ENCODE measurements at regions not wholly inside any gene's neighbourhood (a gene's known extent, or its start where the extent isn't known, plus 50 kb on each side); places are given as distances from the start of the nearest gene placed in this dataset.

DNA sequence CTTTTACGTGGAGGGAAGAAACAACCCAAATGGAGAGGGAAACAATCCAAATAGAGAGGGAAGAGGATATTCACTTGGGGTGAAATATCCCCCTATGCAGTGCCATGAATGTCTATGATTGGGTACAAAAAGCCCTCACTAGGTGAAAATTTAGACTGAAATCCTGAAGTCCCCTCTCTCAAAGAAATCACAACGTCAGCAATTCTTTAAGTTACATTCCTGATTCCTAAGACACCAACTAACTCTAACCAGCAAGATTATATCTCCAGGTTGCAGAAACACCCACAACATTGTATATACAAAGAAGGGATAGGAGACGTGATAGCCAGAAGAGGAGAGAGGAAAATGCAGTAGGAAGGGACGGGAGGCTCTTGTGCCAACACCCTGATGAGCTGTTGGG lies 374.3 kb downstream of the DCAF12L2 start:
- no peak for DNase-seq (ENCODE audit: low read depth)

DNA sequence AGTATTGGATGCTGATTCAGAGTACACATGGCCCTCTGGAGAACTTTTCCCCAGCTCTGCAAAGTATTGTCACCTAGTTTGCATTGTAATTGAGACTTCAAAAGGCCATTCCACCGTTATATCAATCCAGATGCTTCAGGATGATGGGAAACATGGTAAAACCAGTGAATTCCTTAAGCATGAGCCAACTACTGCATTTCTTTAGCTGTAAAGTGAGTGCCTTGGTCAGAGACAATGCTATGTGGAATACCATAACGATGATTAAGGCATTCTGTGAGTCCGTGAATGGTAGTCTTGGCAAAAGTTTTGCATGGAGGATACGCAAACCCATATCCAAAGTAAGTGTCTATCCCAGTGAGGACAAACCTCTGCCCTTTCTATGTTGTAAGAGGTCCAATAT lies 355.2 kb downstream of the DCAF12L2 start:
- DNase-seq (ENCODE audit: low read depth) = no peak

DNA sequence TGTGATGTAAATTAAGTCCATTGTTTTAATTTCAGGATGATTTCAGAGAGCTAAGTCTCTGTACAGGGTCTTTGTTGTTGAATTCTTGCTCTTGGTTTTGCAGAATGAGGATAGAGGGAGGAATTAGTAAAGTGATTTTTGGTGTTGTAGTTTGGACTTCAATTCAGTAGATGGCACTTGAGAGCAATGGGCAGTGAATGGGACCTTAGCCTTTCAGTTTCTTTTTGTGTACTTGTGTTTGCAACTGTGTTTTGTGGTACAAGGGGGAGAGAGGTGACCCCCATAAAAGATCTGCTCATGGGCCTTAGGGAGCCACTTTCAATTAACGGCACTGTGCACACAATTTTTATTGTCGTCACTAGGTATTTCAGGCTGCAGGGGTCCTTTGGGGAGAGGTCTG lies 340.0 kb downstream of the DCAF12L2 start:
- no peak for DNase-seq (ENCODE audit: low read depth)

DNA sequence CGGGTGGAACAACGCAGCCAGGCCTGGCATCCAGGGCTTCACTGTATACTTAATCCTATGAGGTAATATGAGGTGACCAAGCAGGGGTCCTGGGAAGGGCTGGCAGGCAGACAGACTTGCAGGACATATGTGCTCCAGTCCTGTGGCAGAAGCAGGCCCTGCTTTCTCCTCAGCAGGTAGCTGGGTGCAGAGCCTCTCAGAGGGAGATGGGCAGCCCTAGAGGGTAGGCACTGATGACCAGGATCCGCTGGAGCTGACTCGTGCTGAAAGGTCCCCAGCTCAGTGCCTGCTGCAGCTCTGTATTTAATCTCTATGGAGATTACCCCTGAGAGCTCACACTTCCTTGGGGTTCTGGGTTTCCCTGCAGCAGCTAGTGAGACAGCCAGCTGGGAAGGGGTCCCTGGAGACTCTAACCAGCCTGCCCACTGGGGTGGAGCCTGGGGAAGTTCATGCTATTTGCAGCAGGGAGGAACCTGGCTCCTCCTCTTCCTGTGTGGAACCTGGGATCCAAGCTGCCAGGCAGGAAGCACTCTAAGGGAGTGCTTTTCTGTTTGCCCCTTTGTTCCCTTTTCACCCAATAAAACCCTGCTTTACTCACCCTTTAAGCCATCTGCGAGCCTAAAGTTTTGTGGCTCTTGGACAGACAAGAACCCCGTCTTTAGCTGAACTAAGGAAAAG lies 339.2 kb downstream of the DCAF12L2 start:
- no peak for DNase-seq (ENCODE audit: low read depth)

DNA sequence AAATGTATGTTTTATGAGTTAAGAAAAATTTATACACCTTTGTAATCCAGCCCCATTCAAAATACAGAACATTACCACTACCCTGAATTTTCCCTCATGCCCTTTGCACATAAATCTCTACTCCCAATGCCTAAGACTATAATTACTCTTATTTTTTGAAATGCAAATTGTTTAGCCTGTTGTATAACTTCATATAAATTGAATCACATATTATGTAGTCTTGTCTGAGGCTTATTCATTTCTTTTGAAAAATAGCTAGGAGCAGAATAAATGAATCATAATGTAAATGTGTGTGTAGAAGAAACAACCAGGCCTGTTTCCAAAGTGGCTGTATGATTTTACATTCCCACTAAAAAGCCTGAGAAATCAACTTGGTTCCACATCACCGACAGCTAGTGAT lies 319.8 kb downstream of the DCAF12L2 start:
- DNase-seq (ENCODE audit: low read depth) = no peak

DNA sequence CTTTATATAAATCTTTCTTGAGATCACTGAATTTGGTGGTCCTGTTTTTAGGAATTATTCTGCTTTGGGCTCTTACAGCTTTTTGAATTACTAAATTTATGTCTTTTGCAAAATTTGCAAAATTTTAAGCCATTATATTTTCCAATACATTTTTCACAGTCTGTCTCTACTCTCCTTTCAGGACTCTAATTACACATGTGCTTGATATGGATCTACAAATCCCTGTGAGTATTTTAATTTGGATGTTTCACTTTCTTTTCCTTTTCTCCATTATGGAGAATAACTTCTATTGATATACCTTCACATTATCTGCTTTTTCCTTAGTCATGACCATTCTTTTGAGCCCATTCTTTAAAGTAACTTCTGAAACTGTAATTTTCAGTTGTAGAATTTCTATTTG lies 315.4 kb downstream of the DCAF12L2 start:
- no peak for DNase-seq (ENCODE audit: low read depth)

DNA sequence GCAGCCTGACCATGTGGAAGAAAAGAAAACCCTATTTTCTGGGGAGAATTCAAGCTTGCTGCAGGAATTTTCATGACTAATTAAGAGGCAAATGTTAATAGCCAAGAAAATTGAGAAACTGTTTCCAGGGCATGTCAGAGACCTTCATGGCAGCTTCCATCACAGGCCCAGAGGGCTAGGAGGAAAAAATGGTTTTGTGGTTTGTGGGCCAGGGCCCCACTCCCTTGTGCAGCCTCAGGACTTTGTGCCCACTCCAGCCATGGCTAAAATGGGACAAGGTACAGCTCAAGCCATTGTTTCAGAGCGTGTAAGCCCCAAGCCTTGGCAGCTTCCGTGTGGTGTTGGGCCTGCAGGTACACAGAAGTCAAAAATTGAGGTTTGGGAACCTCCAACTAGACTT lies 282.9 kb downstream of the DCAF12L2 start:
- no peak for DNase-seq (ENCODE audit: low read depth)

DNA sequence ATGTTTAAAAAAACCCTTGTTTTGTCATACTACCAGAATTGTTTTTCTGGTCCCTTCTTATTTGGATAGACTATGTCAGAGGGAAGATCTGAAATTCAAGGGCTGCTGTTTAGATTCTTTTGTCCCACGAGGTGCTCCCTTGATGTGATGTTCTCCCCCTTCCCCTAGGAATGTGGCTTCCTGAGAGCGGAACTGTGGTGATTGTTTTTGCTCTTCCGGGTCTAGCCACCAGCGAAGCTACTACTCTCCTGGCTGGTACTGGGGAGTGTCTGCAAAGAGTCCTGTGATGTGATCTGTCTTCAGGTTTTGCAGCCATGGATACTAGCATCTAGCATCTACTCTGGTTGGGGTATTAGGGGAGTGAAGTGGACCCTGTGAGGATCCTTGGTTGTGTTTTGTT lies 271.1 kb downstream of the DCAF12L2 start:
- DNase-seq (ENCODE audit: low read depth) = no peak

DNA sequence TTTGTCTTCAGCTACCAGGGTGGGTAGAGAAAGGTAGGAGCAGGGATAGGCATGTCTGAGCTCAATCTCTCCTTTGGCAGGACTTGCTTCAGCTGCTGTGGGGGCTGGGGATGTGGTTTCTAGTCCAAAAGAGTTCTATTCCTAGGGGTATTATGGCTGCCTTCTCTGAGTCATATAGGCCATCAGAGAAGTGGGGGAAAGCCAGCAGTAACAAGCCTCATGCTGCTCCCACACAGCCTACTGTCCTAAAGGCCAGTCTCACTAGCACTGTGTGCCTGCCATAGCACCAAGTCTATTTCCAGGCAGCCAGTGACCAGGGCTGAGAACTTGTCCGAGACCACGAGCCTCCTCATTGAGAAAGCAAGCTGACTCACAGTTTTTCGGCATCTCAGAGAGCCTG lies 270.6 kb downstream of the DCAF12L2 start:
- no peak for DNase-seq (ENCODE audit: low read depth)

DNA sequence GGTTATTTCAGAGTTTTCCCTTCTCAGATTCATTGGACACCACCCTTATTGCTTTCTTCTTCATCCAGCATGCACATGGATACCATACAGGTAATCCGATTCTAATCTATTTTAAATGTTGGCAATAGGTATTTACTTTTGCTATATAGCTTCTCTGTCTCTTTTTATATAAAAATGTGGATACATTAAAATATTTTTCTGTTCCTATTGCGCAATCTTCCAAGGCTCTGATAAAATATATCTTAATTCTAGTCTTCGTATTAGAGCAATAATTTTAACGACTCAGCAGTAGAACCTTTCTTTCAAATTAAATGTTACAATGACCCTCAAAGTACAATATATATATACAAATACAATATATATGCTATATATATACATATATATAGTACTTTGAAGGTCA lies 239.8 kb downstream of the DCAF12L2 start:
- DNase-seq (ENCODE audit: low read depth) = no peak

DNA sequence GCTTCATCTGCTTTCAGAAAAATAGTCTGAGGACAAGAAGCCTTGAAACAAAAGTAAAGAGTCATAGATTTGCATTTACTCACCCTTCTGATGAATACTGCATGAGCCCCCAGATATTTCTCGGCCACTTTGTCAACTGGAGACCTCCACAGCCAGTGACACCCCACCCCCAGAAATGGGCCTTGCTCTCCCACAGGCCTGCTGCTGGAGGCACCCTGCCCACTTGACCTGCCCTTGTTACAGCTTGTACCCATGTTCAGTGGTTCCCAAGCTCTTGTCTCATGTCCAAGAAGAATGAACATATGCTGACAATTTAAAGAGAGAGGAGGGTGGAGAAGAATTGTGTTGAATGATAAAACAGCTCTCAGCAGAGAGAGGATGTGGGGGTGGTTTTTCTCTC lies 225.1 kb downstream of the DCAF12L2 start:
- DNase-seq (ENCODE audit: low read depth) = no peak

DNA sequence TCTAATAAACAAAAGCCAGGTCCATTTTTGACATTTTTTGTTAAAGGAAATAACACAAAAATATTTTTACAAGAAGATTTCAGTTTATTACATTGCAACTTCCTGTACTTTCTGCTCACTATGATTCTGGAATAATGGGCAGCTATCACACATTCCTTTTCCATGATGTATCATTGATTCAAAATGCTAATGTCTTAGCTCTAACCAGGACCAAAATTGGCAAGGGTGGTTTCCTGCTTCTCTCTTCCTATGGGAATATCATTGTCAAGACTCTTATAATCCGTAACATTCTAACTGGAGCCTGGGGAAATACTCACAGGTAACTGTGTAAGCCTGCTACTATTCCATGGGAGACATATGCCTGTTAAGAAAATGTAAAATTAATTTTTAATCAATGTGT lies 218.6 kb downstream of the DCAF12L2 start:
- DNase-seq (ENCODE audit: low read depth) = no peak

DNA sequence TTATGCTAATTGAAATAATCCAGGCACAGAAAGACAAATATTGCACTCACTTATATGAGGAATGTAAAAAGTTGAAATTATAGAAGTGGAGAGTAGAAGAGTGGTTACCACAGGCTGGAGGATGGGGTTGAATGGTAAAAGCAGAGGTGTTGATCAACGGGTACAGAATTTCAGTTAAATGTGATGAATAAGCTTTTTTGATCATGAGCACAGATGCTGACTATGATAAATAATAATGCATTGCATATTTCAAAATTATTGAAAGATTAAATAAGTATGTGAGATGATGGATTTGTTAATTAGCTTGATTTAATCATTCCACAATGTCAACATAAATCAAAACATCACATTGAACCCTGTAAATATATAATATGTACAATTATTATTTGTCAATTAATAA lies 213.1 kb downstream of the DCAF12L2 start:
- no peak for DNase-seq (ENCODE audit: low read depth)

DNA sequence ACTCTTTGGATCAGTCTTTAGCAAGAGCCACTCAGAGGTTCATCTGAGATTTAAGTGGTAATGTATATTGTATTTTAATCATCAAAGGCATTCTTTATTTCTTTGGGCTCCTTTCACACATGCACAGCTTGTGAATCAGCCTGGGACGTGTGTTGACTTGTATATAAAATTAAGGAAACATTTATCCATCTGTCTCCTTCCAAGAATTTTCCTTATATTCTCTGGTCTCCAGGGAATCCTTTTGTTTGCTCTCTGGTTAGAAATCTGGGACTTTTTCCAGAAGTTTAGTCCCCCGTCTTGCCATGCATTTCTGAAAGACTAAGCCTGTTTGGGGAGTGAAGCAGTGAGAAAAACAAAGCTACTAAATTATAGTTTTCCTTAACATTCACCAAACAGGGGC lies 212.3 kb downstream of the DCAF12L2 start:
- DNase-seq (ENCODE audit: low read depth) = no peak

DNA sequence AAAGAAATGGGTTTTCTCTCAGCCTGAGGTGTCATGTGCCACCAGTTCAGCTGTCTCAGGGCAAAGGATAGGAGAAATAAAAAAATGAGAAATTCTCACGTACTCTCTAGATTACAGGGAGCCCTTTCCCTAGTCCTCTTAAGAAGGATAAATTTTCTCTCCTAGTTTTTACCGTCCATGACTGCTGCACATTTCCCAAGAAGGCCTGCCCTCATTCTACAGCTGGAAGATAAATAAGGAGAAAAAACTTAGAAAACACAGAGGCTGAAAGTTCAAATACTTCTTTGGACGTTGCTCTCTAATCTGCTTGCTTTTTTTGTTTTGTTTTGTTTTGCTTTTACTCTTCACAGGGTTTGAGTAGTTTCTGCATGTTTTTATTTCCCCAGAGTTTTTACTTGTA lies 211.9 kb downstream of the DCAF12L2 start:
- no peak for DNase-seq (ENCODE audit: low read depth)

DNA sequence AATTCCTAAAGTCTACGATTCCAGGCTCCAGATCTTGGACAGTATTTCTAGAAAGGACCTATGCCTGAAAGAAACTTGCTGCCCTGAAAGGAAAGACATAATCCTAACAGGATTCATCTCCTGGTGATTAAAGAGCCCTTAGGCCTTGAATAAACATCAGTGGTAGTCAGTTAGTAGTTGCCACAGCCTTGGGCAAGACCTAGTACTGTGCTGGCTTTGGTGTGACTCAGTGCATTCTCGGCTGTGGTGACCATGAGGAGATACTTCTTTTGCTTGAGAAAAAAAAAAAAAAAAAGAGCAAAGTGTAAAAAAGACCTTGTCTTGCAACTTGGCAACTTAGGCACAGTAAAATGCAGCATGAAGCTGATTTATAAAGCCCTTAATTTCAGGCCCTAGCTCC lies 188.2 kb downstream of the DCAF12L2 start:
- DNase-seq (ENCODE audit: low read depth) = no peak

DNA sequence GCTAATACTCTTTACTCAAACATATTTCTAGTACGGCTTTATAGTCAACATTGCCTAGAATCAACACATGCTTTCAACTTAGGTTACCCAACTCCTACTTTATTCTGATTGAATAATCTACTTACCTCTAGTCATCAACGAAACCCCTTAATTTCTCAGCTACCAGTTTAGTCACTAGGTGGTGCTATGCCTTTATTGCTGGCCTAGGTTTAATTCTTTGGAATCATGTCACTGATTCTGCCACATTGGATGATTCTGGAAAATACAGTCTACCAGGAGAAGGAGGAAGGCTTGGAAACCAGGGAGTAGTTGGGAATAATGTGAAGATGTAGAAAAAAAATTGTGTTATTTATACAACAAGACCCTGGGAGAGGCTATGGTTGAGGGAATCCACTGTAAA lies 167.7 kb downstream of the DCAF12L2 start:
- DNase-seq (ENCODE audit: low read depth) = no peak

DNA sequence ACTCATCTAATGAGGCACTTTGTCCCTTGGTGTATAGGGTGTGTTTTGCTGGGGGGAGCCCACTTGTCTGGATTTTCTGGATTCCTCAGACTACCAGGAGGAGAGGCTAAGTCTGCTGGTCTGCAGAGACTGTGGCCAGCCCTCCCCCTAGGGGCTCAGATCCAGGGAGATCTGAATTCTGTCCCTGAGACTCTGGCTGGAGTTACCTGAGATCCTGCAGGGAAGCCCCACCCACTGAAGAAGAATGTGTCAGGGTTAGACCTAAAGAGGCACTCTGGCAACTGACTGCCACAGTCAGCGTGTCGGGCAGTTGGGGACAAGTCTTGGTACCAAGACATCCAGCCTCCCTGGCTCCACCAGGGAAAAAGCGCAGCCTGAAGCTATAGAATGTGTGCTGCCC lies 138.9 kb downstream of the DCAF12L2 start:
- no peak for DNase-seq (ENCODE audit: low read depth)

DNA sequence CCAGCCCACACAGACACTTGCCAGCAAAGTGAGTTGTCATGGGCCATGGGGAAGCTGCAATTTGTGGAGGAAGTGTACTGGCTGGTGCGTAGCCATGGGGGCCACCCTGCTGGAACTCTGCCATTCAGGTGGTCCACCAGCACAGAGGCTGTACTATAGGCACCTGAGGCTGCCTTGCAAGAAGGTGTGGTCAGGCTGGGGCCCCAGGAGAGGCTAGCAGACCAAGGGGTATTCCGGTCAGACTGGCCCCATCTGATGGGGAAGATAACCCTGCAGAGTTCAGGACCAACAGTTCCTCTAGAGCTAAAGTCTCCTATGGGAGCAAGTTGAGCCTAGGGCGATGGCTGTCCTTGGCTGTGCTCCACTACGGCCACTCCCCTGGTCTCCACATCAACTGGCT lies 136.1 kb downstream of the DCAF12L2 start:
- no peak for DNase-seq (ENCODE audit: low read depth)

DNA sequence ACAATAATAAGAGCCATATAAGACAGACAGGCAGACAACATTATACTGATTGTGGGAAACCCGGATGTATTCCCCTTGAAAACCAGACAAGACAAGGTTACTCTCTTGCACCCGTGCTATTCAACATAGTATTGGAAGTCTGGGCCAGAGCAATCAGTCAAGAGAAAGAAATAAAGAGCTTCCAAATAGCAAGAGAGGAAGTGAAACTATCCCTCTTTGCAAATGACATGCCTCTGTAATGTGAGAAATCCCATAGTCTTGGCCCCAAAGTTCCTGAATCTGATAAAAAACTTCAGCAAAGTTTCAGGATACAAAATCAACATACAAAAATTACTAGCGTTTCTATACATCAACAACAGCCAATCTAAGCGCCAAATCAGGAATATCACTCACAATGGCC lies 102.1 kb downstream of the DCAF12L2 start:
- DNase-seq (ENCODE audit: low read depth) = no peak

DNA sequence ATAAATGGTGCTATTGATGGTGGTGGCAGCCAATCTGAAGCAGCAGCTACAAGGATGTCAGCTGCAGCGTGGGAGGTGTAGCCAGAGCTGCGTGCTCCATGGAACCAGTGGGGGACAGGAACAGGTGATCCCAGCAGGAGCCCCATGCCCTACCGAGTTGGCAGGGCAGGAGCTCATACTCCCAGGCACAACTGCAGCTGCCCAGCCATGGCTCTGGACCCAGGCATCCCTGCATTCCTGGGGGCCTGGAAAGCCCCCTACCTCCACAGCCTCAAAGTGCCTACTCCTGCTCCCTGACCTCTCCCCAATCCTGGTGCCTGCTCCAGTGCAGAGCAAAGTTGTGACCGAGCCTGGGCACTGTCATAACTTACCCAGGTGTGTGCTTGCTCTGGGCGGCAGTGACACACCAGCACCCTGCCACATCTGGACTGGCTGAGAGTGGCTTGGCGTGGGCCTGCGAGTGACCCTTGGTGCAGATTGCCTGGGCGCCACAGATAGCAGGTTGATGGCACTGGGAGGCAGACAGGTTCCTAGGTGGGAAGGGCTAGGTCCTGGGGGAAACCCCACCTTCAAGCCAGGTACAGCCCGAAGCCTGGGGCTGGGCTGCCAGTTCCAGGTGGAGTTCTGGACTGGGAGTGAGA lies 101.1 kb downstream of the DCAF12L2 start:
- no peak for DNase-seq (ENCODE audit: low read depth)

DNA sequence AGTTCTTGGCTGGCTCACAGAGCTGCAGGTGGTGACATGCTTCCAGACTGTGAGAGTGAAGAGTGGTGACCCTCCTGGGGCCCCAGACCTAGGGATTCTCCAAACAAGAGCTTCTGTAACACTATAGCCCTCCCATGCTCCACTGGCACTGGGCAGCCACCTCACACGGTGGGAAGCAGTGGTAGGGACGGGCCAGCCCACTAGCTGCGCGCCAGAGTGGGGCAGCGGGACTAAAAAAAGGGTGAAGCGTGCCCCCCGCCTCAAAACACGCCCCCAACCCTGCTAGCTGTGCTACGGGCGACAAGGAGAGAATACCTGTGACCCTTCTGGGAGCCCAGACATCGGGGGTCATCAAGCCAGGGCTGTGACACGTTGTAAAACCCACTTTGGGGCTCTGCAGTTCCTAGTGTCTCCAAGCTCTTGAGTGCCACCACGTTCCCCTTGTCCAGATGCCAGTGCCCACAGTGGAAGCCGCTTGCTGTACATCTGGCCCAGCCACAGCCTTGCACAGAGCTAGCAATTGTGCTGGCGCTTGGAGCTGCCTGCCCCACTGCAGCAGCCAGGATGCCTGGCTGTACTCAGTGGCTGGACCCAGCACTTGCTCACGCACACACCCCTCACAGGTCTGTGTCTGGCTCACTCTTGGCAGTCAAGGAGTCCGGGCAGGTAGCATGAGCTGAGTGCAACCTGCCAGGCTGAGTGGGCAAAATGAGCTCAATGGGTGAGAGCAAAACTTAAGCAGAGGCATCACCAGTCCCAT lies 100.0 kb downstream of the DCAF12L2 start:
- DNase-seq (ENCODE audit: low read depth) = no peak
